Esophagus squamous epithelium (tissue), 4 donors: ENCODE measurements at regions not wholly inside any gene's neighbourhood (a gene's known extent, or its start where the extent isn't known, plus 50 kb on each side); places are given as distances from the start of the nearest gene placed in this dataset.

ENCODE experiments used
- POLR2A ChIP-seq, 4 donors: fragments of 450-650 bp; IDR thresholded peaks; one replicate each; pipeline ENCODE4 v1.6.1; 2017; ENCODE audit warnings: antibody characterized with exemption in 4 of 4, mild to moderate bottlenecking in 4 of 4, moderate library complexity in 3 of 4
- TF ChIP-seq, protein P1 (sequence below), 6 experiments: fragments of 450-650 bp in 4 of 6; fragments of 200-600 bp in 2 of 6; sonication (generic) in 2 of 6; IDR thresholded peaks; one replicate each; pipeline ENCODE4 v1.5.1; 2016 to 2019; ENCODE audit warnings: antibody characterized with exemption in 6 of 6, mild to moderate bottlenecking in 4 of 6, moderate library complexity in 4 of 6

DNA sequence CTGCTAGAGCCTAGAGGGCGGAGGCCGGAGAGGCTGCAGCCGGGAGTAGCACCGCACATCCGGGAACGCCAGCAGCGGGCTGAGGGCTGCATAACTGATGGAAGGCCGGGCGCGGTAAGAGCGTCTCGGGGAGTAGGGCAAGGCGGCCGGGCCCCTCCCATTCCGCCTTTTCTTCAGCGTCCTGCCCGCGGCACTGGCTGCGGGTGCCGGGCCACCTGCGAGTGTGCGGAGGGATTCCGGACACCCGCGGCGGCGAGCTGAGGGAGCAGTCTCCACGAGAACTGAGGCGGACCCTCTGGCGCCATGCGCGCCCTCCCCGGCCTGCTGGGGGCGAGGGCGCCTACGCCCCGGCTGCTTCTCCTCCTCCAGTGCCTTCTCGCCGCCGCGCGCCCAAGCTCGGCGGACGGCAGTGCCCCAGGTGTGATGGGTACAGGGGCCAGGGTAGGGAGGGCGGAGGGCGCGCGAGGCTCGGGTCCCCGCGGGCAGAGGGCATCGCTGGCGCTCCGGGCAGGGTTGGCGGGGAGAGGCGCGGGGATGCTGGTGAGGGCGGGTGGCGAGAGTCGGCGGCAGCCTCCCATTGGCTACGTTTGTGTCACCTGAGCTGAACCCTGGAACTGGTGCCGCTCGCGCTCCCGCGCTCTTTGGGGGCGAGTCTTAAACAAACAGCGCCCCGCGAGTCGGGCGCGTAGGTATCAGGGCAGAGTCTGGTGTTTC lies 334.4 kb downstream of the SRGAP2C start:
- peak in 1 of 4 donors; percentile 53 for TF ChIP-seq POLR2A (IDR thresholded peaks at IDR 0.05)
- TF ChIP-seq, protein P1, sequence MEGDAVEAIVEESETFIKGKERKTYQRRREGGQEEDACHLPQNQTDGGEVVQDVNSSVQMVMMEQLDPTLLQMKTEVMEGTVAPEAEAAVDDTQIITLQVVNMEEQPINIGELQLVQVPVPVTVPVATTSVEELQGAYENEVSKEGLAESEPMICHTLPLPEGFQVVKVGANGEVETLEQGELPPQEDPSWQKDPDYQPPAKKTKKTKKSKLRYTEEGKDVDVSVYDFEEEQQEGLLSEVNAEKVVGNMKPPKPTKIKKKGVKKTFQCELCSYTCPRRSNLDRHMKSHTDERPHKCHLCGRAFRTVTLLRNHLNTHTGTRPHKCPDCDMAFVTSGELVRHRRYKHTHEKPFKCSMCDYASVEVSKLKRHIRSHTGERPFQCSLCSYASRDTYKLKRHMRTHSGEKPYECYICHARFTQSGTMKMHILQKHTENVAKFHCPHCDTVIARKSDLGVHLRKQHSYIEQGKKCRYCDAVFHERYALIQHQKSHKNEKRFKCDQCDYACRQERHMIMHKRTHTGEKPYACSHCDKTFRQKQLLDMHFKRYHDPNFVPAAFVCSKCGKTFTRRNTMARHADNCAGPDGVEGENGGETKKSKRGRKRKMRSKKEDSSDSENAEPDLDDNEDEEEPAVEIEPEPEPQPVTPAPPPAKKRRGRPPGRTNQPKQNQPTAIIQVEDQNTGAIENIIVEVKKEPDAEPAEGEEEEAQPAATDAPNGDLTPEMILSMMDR (IDR thresholded peaks at IDR 0.05): no peak
